Mesenchymal stem cell (in vitro differentiated cells and primary cell): ENCODE measurements at regions not wholly inside any gene's neighbourhood (a gene's known extent, or its start where the extent isn't known, plus 50 kb on each side); places are given as distances from the start of the nearest gene placed in this dataset.
A peak's percentile ranks its signal among the peaks of the same experiment; 100 is the strongest.

ENCODE experiments used
- DNase-seq: peaks from one replicate; pipeline ENCODE4 v3.0.0-alpha.2; 2013
- H2AFZ ChIP-seq: one replicate; pipeline ENCODE4 v1.6.1; 2013; ENCODE audit warnings: low read depth, mild to moderate bottlenecking, control low read depth, inconsistent platforms, low read length, moderate library complexity
- H2AK5ac ChIP-seq: 2 replicates; pipeline ENCODE4 v1.6.1; 2013; ENCODE audit warnings: low read length, moderate library complexity, mild to moderate bottlenecking, inconsistent platforms; ENCODE audit not compliant: severe bottlenecking
- H2BK120ac ChIP-seq: one replicate; pipeline ENCODE4 v1.6.1; 2013; ENCODE audit warnings: low read depth, mild to moderate bottlenecking, inconsistent platforms, low read length, moderate library complexity
- H2BK12ac ChIP-seq, 2 experiments: one replicate each; pipeline ENCODE4 v1.6.1; 2013; ENCODE audit warnings: inconsistent platforms in 2 of 2, low read length in 2 of 2, mild to moderate bottlenecking in 2 of 2, moderate library complexity in 2 of 2, control low read depth in 1 of 2
- H2BK15ac ChIP-seq: one replicate; pipeline ENCODE4 v1.6.1; 2013; ENCODE audit warnings: mild to moderate bottlenecking, low read depth, inconsistent platforms; ENCODE audit not compliant: poor library complexity, severe bottlenecking
- H2BK5ac ChIP-seq: 2 replicates; pipeline ENCODE4 v1.6.1; 2013; ENCODE audit warnings: low read depth, mild to moderate bottlenecking, low read length, control low read depth, inconsistent platforms; ENCODE audit not compliant: poor library complexity, severe bottlenecking
- H3K14ac ChIP-seq, 2 experiments: one replicate each; pipeline ENCODE4 v1.6.1; 2013; ENCODE audit warnings: inconsistent platforms in 2 of 2, low read length in 2 of 2, control low read depth in 1 of 2, mild to moderate bottlenecking in 1 of 2, moderate library complexity in 1 of 2
- H3K18ac ChIP-seq, 2 experiments: one replicate each; pipeline ENCODE4 v1.6.1; 2013; ENCODE audit warnings: inconsistent platforms in 2 of 2, low read length in 2 of 2, control low read depth in 1 of 2, low read depth in 1 of 2, mild to moderate bottlenecking in 1 of 2
- H3K23ac ChIP-seq, 2 experiments: one replicate each; pipeline ENCODE4 v1.6.1; 2013; ENCODE audit warnings: inconsistent platforms in 2 of 2, low read length in 2 of 2, mild to moderate bottlenecking in 2 of 2, moderate library complexity in 2 of 2, control low read depth in 1 of 2
- H3K27ac ChIP-seq: 2 replicates; pipeline ENCODE4 v1.5.1; 2013; ENCODE audit warnings: mild to moderate bottlenecking, moderate library complexity, low read length, control low read depth, inconsistent platforms; ENCODE audit not compliant: poor library complexity, severe bottlenecking
- H3K27me3 ChIP-seq, 2 experiments: 2 replicates each; pipeline versions ENCODE4 v1.6.1 to v1.7.0; 2013; ENCODE audit warnings: low read length in 2 of 2, mild to moderate bottlenecking in 2 of 2, moderate library complexity in 2 of 2, control low read depth in 1 of 2, inconsistent platforms in 1 of 2; ENCODE audit not compliant: control insufficient read depth in 1 of 2, insufficient read depth in 1 of 2
- H3K36me3 ChIP-seq, 2 experiments: 2 replicates each; pipeline versions ENCODE4 v1.6.1 to v1.7.0; 2013; ENCODE audit warnings: low read length in 2 of 2, control low read depth in 1 of 2, inconsistent platforms in 1 of 2, low read depth in 1 of 2, mild to moderate bottlenecking in 1 of 2; ENCODE audit not compliant: insufficient read depth in 2 of 2, control insufficient read depth in 1 of 2
- H3K4ac ChIP-seq, 2 experiments: one replicate each; pipeline ENCODE4 v1.6.1; 2013; ENCODE audit warnings: inconsistent platforms in 2 of 2, low read length in 2 of 2, mild to moderate bottlenecking in 2 of 2, moderate library complexity in 2 of 2, control low read depth in 1 of 2, low read depth in 1 of 2
- H3K4me1 ChIP-seq: 2 replicates; pipeline ENCODE4 v1.6.1; 2013; ENCODE audit warnings: low read depth, low read length, control low read depth; ENCODE audit not compliant: control insufficient read depth, insufficient read depth
- H3K4me2 ChIP-seq: 2 replicates; pipeline ENCODE4 v1.6.1; 2013; ENCODE audit warnings: low read length, mild to moderate bottlenecking, inconsistent platforms; ENCODE audit not compliant: poor library complexity, severe bottlenecking
- H3K4me3 ChIP-seq, 2 experiments: 2 replicates each; pipeline versions ENCODE4 v1.5.1 to v1.7.0; 2013; ENCODE audit warnings: low read length in 2 of 2, mild to moderate bottlenecking in 2 of 2, control low read depth in 1 of 2, low read depth in 1 of 2; ENCODE audit not compliant: insufficient read depth in 1 of 2
- H3K79me1 ChIP-seq: replicated peaks from 2 replicates; pipeline ENCODE4 v1.6.1; 2013; ENCODE audit warnings: mild to moderate bottlenecking, control low read depth, low read length, inconsistent platforms; ENCODE audit not compliant: poor library complexity, severe bottlenecking
- H3K9ac ChIP-seq: 2 replicates; pipeline ENCODE4 v1.7.0; 2013; ENCODE audit warnings: mild to moderate bottlenecking, low read length, moderate library complexity
- H3K9me3 ChIP-seq: 2 replicates; pipeline ENCODE4 v1.7.0; 2013; ENCODE audit warnings: mild to moderate bottlenecking, low read length; ENCODE audit not compliant: control insufficient read depth
- H4K8ac ChIP-seq: one replicate; pipeline ENCODE4 v1.6.1; 2013; ENCODE audit warnings: inconsistent platforms, mild to moderate bottlenecking, low read length, moderate library complexity
- H4K91ac ChIP-seq: one replicate; pipeline ENCODE4 v1.6.1; 2013; ENCODE audit warnings: mild to moderate bottlenecking, low read length, inconsistent platforms
- WGBS: methylation state at CpG from one replicate; pipeline ENCODE4 v1.1.7; 2013; ENCODE audit warnings: mixed read lengths; 5-methylcytosine and 5-hydroxymethylcytosine counted together

DNA sequence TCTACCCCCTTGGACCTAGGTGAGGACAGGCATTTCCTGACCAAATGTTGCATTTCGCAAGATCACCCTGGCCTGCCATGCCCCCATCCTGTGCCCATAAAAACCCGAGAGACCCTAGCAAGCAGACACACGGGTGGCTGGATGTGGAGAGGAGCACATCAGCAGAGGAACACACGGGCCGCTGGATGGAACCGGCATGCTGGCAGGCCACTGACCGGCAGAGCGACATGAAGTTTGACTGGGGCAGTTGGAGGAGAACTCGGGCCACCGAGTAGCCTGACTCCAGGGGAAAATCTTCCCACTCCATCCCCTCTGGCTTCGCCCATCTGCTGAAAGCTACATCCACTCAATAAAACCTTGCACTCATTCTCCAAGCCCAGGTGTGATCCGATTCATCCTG is 329.3 kb downstream of the FGF9 start:
- Histone ChIP-seq H2AK5ac (no peak overlapping the region), H2AFZ (no peak overlapping the region), H3K23ac (no peak overlapping the region), H3K27ac (no peak overlapping the region), H3K4me2 (no peak overlapping the region), H3K9me3 (peaks cover 4% of the 10 kb centered on the region), H2BK15ac (no peak overlapping the region), H4K8ac (no peak overlapping the region), H3K36me3 (no peaks in the 10 kb centered on the region), H2BK12ac (no peak overlapping the region), H3K27me3 (peaks cover 0 to 11% of the 10 kb centered on the region in 2 experiments), H3K4me1 (no peaks in the 10 kb centered on the region), H3K9ac (no peak overlapping the region), H2BK5ac (no peak overlapping the region), H3K14ac (no peak overlapping the region), H3K4me3 (no peak overlapping the region), H4K91ac (peak overlapping the region; percentile 54), H3K4ac (no peak overlapping the region), H2BK120ac (no peak overlapping the region), H3K18ac (no peak overlapping the region), H3K79me1 (no peaks in the 10 kb centered on the region)
- no peak for DNase-seq
- WGBS = 89% methylated on average over 12 of the region's 12 CpGs

DNA sequence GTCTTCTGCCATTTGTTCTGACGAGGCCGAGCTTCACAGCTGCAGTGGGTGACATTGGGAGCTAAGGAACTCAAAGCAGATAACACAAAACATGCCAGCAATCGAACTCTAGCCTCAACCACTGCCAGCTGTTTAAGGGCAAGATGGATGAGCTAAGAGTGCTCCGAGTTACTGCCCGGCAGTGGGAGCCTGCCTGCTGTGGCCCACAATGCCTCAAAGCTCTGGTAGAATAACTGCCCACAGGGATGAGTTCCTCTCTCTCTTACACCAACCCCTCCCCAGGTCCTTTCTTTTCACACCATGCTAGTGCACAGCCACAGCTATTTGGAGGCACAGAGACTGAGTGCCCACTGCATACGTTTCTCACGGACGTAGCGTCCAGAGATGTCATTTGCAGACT is 330.5 kb downstream of the FGF9 start:
- H3K9me3 ChIP-seq = peaks cover 4% of the 10 kb centered on the region
- no peak overlapping the region for H3K27ac ChIP-seq
- no peak overlapping the region for H3K23ac ChIP-seq
- no peak overlapping the region for H2AFZ ChIP-seq
- peaks cover 0 to 11% of the 10 kb centered on the region in 2 experiments for H3K27me3 ChIP-seq
- H4K8ac ChIP-seq = no peak overlapping the region
- no peak overlapping the region for H2BK5ac ChIP-seq
- 84% methylated on average over 9 of the region's 9 CpGs for WGBS
- H3K4me3 ChIP-seq = no peak overlapping the region
- no peak overlapping the region for H3K4me2 ChIP-seq
- H3K18ac ChIP-seq = no peak overlapping the region
- no peak overlapping the region for H3K14ac ChIP-seq
- H2BK12ac ChIP-seq = no peak overlapping the region
- no peak for DNase-seq
- H3K9ac ChIP-seq = no peak overlapping the region
- no peaks in the 10 kb centered on the region for H3K36me3 ChIP-seq
- no peak overlapping the region for H3K4ac ChIP-seq
- H2BK120ac ChIP-seq = no peak overlapping the region
- H3K4me1 ChIP-seq = no peaks in the 10 kb centered on the region
- no peaks in the 10 kb centered on the region for H3K79me1 ChIP-seq
- H4K91ac ChIP-seq = no peak overlapping the region
- no peak overlapping the region for H2BK15ac ChIP-seq
- no peak overlapping the region for H2AK5ac ChIP-seq

- Histone ChIP-seq H2BK120ac (no peak overlapping the region), H2BK12ac (no peak overlapping the region), H3K14ac (no peak overlapping the region), H2BK15ac (no peak overlapping the region), H3K4me3 (no peak overlapping the region), H3K9ac (no peak overlapping the region), H3K4ac (no peak overlapping the region), H2AFZ (no peak overlapping the region), H3K23ac (no peak overlapping the region), H2AK5ac (no peak overlapping the region), H3K36me3 (no peaks in the 10 kb centered on the region), H3K27me3 (peaks cover 0 to 11% of the 10 kb centered on the region in 2 experiments), H3K79me1 (no peaks in the 10 kb centered on the region), H3K4me2 (no peak overlapping the region), H2BK5ac (no peak overlapping the region), H4K91ac (no peak overlapping the region), H3K27ac (no peak overlapping the region), H3K4me1 (no peaks in the 10 kb centered on the region), H3K9me3 (peaks cover 3% of the 10 kb centered on the region), H4K8ac (no peak overlapping the region), H3K18ac (no peak overlapping the region)
- DNase-seq = no peak
- WGBS = 55% methylated on average over 4 of the region's 4 CpGs
Measured at GRCh38 chr13:22002893-22003292, 332.0 kb downstream of the FGF9 start.

DNA sequence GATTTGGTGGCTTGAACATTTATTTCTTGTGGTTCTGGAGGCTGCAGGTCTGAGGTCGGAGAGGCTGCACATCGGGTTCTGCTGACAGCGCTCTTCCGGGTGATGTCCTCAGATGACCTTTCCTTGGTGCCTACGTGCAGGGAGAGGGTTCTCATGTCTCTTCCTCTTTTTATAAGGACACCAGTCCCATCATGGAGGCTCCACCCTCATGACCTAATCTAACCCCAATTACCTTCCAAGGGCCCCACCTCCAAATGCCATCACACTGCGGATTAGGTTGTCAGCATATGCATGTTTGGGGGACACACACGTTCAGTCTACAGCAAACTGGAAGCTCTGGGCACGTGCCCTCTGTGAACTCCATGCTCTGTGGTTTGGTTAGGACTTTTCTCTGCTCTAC is 338.6 kb downstream of the FGF9 start:
- Histone ChIP-seq H3K18ac (no peak overlapping the region), H3K36me3 (no peaks in the 10 kb centered on the region), H3K27ac (no peak overlapping the region), H3K9me3 (peaks cover 8% of the 10 kb centered on the region), H3K9ac (no peak overlapping the region), H3K79me1 (no peaks in the 10 kb centered on the region), H3K4me2 (no peak overlapping the region), H3K4me1 (no peaks in the 10 kb centered on the region), H3K4ac (no peak overlapping the region), H2BK12ac (no peak overlapping the region), H3K14ac (no peak overlapping the region), H3K27me3 (no peaks in the 10 kb centered on the region), H3K4me3 (no peak overlapping the region), H2AFZ (no peak overlapping the region), H2AK5ac (no peak overlapping the region), H4K91ac (no peak overlapping the region), H2BK15ac (no peak overlapping the region), H4K8ac (no peak overlapping the region), H2BK120ac (no peak overlapping the region), H3K23ac (no peak overlapping the region), H2BK5ac (no peak overlapping the region)
- WGBS = 91% methylated on average over 8 of the region's 8 CpGs
- DNase-seq = no peak
